RPMI7951 (cell line): ENCODE measurements at regions not wholly inside any gene's neighbourhood (a gene's known extent, or its start where the extent isn't known, plus 50 kb on each side); places are given as distances from the start of the nearest gene placed in this dataset.

Experiments used
- DNase-seq: peaks from one replicate; pipeline ENCODE4 v3.0.0-alpha.2; 2012; ENCODE audit warnings: low read depth

GRCh38 chr3:153657046-153657445 lies 464.1 kb upstream of the ARHGEF26 start:
- DNase-seq: no peak

DNA sequence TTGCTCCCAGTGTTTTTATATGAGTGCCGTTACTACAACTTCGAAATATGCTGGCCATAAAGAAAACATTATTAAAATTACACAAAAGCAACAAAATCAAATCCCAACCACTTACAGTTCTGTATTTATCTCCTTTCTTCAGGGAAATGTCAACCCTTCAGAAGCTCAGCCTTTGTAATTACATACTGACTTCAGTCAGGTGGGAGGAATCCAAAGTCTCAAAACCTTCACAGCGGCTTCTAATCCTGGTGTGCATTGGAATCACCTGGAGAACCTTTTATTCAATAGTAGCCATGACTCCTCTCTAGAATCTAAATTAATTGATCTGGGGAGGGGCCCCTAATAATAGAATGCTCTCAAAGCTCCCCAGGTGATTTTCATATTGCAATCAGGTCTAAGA lies 463.7 kb upstream of the ARHGEF26 start:
- no peak for DNase-seq

- DNase-seq: no peak
Observed at GRCh38 chr3:153658136-153658535, 463.1 kb upstream of the ARHGEF26 start.

DNA sequence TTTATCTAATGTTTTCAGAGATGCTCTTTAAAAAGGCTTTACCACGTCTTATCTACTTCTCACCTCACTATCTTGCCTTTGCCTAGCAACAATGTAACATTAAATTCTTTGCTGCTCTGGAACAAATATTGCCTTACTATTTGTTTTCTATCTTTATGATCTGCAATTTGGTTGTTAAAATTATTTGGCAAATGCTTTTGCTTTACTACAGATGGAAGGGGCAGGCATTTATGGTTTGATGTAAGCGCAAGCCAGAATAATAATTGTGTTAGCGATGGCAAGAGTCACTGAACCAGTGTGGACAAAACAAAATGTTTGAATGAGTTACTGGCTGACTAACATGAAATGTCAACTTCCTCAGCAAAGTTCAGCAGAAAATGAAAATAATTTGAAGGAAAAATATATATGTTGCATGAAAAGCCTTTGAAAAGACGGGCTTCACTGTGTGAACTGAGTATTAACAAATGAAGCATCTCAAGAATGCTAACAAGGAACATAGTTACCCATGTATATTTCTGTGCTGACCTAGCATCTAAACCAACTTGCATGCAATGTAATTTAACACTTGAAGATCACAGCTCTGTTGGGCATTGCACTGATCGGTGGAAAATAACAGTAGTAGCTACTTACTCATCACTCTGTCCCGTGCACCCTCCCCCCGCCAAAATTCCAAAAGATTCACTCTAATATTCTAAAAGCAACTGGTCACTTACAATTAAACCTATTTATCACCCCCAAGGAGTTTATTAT lies 454.0 kb upstream of the ARHGEF26 start:
- DNase-seq: no peak

DNA sequence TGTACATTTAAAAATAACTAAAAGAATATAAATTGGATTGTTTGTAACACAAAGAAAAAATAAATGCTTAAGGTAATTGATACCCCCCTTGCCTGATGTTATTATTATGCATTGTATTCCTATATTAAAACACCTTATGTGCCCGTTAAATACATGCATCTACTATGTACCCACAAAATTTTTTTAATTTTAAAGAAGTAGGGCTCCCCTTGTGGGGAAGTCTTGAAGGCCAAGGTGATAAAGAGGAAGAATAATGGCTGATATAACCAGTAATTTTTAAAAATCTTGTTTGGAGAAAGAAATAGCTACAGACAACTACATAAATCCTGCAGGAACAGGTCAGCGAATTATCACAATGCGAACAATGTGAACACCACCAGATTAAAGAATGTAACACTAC lies 451.7 kb upstream of the ARHGEF26 start:
- DNase-seq: no peak

DNA sequence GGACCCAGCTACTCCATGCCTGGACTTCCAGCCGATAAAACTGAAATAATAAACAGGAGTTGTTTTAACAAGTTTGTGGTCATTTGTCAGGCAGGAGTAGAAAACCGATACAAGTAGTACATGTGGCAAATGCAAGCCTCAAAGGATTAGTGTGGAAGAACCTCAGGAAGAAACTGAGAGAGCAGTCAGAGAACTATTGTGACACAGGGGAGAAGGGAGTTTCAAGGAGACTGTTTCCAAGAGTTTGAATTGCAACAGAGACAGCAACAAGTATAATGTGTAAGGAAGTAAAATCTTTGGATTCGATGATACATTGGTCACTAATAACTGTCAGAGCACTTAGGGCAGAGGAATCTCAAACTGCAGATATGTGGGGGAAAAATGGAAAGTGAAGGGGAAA lies 450.6 kb upstream of the ARHGEF26 start:
- DNase-seq: no peak

GRCh38 chr3:153673853-153674252 lies 447.3 kb upstream of the ARHGEF26 start:
- DNase-seq: no peak

- no peak for DNase-seq
Observed at GRCh38 chr3:153679714-153680113, 441.5 kb upstream of the ARHGEF26 start.

GRCh38 chr3:153680526-153680925 lies 440.7 kb upstream of the ARHGEF26 start:
- DNase-seq: no peak

DNA sequence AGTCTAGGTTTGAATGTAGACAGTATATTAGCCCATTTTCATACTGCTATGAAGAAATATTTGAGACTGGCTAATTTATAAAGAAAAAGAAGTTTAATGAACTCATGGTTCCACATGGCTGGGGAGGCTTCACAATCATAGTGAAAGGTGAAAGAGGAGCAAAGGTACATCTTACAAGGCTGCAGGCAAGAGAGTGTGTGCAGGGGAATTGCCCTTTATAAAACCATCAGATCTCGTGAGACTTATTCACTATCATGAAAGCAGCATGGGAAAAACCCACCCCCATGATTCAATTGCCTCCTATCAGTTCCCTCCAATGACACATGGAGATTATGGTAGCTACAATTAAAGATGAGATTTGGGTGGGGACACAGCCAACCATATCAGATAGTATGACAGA lies 440.1 kb upstream of the ARHGEF26 start:
- no peak for DNase-seq

DNA sequence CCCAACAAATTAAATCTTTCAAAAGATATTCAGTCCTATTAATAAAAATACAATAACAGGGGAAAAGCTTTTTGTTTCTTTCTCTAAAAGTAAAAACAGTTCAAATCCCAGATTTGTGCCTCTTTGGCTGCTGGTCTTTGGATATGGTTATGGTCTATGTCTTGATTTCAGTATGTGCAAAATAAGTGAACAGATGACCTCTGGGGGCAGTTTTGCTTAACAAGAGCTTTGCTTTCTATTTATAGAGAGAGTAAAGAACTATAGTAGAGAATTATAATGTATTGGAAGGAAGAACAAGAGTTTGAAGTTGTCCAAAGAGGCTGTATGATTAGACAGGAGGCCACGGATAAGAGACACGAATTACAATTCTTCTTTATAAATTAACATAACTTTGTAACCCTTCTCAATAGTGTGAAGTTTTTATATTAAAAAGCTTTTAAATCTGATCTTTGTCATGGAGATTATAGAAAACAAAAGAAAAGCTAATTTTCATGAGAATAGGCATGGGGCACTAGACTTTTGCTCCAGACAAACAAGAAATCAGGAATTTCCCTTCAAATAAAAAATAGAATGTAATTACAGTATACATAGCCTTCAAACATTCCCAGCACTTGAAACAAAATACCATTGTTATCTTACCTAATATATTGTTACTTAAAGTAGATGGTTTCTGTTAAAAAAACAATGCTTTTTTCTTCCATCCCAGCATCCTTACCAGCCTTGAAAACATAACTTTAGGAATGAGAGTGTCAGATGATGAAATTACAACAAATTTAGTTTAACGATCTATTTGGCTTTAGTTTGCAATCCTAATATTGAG lies 432.7 kb upstream of the ARHGEF26 start:
- DNase-seq: no peak

GRCh38 chr3:153693207-153693606 lies 428.0 kb upstream of the ARHGEF26 start:
- no peak for DNase-seq

DNA sequence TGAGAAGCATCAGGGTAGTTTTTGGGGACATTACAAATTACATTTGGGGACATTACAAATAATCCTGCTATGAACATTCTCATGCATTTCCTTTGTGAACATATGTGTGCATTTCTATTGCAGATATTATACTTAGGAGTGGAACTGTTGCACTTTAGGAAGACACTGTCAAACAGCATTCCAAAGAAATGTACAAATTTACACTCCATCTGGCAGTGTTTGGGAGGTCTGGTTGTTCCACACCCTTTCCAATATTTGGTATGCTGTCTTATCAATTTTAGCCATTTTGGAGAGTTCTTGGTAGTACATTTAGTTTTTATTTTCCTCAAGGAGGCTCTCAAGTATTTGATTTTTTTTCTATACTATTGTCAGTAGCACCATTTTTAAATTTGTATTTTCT lies 419.1 kb upstream of the ARHGEF26 start:
- no peak for DNase-seq

GRCh38 chr3:153704115-153704514 lies 417.1 kb upstream of the ARHGEF26 start:
- no peak for DNase-seq

GRCh38 chr3:153706706-153707105 lies 414.5 kb upstream of the ARHGEF26 start:
- DNase-seq: no peak

DNA sequence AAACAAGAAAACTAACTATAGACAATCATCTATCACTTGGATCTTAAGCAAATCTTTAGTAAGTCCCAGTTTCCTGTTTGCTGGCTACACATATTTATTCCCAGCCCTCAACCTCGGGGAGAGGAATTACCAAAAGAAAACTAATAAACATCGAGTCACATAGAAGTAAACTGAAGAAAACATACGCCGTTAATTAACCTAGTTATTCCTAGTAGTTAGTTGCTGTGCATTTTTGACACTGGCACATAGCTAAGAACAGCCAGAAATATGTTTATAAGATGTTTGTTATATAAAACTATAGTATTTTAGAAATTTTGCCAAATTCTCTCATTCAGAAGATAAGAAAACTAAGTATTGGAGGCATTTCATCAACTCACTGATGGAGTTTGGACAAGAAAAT lies 407.2 kb upstream of the ARHGEF26 start:
- no peak for DNase-seq

DNA sequence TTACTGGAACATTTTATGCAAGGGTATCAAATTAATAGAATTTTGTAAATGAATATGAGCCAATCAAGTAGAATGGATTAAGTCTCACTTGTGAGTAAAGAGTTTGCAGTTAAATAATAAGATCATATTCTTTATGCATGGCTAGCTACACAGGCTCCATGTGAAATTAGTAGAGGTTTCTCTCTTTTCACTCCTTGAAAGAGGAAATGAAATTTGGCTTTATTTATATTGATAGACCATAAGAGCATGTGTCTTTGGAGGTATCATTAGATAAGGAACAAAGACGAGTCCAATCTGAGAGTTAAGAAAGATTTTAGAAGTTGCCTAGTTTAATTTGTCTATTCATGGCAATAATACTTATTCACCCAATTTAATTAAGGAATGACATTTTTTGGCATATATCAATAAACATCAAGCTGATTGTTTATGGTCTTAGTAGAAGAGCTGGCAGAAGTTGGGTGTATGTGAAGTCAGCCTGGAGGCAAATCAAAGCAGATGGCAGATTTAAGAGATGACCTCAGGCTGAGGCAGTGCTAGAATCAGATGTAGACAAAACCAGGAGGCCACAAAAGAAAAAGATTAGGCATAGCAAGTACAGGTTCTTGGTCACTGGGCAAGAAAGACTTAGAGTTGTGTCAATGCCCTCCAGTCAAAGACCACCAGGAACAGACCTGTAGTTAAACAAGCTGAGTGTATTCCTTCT lies 406.5 kb upstream of the ARHGEF26 start:
- DNase-seq: no peak

DNA sequence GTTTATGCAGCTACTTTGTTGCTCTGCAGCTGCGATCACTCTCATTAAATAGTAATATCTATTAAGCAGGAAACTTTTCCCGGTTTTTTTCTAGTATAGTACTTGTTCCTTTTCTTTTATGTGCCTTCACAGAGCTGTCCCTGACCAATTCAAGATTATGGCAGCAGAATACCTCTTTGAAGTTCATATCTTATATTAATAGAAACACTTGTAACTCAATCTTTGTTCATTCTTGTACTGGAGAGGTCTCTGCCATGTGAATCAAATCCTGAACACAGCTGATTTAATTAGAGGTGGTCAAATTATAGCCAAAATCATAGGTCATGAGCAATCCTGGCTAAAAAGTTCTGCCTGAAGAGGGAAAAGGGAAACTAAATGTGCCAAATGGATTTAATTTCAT lies 399.0 kb upstream of the ARHGEF26 start:
- DNase-seq: no peak

GRCh38 chr3:153731071-153731470 lies 390.1 kb upstream of the ARHGEF26 start:
- DNase-seq: no peak

DNA sequence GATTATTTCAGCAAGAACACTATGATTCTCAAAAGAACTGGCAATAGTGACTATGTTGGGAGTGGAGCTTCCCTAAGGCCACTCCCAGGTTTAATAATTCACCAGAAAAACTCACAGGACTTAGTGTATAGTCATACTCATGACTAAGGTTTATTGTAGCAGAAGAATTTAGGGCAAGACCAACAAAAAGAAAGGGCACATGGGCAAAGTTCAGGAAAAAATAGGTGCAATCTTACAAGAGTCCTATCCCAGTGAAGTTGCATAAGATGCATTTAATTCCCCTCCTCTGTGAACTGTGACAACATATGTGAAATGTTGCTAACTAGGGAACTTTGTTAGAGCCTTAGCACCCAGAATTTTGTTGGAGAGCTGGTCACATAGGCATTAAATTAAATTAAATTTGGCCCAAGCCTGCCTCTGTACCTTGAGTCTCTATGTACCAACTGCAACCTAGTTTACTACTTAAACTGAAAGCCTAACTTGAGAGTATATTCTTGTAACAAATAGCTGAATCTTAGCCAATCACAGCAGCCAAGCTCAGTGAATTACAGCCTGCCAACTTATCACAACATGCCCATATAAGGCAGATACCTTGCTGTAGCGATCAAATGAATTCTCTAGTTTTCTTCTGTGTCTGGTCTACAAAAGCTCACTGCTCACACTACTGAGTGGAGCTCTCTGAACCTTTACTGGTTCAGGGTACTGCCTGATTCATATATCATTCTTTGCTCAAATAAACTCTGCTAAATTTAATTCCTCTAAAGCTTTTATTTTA lies 386.2 kb upstream of the ARHGEF26 start:
- DNase-seq: no peak

GRCh38 chr3:153740109-153740508 lies 381.1 kb upstream of the ARHGEF26 start:
- no peak for DNase-seq

GRCh38 chr3:153744889-153745288 lies 376.3 kb upstream of the ARHGEF26 start:
- DNase-seq: no peak
